ENCODE measurements at regions not wholly inside any gene's neighbourhood (a gene's known extent, or its start where the extent isn't known, plus 50 kb on each side); places are given as distances from the start of the nearest gene placed in this dataset.

- no peak for DNase-seq (ENCODE audit: low spot score)
Measured at GRCh38 chr21:43302769-43303168, 124.2 kb downstream of the SIK1 start.

DNA sequence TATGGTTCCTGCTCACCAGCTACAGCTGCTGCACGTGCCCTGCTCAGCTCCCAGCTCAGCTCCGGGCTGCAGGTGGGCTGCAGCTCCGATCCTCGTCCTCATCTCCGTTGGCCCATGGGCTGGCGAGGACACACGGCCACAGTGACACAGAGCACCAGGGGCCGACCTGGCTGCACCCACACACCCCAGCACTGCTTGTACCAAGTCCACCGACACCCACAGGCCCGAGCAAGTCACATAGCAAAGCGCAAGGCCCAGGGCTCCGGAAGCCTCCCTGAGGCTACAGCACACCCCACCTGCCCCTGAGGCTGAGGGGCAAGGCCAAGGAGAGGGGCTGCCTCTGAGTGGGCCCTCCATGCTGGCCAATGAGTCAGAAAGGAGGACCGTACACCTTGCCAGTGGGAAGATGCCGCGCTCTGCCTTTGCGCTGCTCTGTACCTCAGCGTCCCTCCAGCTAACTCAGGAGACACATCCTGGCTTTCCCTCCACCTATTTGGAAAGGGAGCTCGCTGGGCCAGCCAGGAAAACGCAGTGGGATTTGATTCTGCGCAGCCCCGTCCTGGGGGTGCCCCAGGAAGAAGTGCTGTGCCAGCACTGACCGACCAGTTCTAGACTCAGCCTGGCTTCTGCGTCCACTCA, 124.8 kb downstream of the SIK1 start:
- no peak for DNase-seq (ENCODE audit: low spot score)

DNA sequence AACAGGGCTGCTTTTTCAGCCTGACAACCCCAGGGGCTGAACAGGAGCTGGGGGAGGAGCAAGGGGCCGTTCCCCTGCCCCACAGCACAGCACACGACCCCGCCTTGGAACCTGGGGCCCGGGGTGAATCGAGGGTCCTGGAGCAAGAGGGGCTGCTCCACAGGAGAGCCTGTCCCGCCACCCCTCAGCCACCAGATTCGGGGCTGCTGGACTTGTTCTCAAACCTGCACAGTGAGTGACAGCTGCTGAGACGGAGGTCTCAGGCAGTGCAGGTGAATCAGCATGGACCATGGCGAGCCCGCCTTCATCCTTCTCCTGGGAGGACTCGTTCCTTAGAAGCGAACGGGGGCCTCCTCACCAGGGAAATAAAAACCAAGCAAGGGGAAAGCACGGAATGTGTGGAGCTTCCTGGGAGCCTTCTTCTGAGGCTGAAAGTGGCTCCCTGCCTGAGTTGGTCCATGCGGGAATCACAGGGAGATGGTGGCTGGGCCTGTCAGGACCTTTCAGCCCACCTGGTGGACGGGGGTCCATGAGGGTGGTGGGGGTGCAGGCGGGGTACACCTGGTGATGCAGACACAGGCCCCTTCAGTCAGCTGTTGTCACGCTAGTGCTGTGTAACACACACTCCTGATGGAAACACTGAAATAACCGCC, 125.4 kb downstream of the SIK1 start:
- DNase-seq (ENCODE audit: low spot score): no peak

GRCh38 chr21:43300496-43301408, 126.2 kb downstream of the SIK1 start:
- no peak for DNase-seq (ENCODE audit: low spot score)

GRCh38 chr21:43299441-43300277, 127.3 kb downstream of the SIK1 start:
- DNase-seq (ENCODE audit: low spot score): no peak

DNA sequence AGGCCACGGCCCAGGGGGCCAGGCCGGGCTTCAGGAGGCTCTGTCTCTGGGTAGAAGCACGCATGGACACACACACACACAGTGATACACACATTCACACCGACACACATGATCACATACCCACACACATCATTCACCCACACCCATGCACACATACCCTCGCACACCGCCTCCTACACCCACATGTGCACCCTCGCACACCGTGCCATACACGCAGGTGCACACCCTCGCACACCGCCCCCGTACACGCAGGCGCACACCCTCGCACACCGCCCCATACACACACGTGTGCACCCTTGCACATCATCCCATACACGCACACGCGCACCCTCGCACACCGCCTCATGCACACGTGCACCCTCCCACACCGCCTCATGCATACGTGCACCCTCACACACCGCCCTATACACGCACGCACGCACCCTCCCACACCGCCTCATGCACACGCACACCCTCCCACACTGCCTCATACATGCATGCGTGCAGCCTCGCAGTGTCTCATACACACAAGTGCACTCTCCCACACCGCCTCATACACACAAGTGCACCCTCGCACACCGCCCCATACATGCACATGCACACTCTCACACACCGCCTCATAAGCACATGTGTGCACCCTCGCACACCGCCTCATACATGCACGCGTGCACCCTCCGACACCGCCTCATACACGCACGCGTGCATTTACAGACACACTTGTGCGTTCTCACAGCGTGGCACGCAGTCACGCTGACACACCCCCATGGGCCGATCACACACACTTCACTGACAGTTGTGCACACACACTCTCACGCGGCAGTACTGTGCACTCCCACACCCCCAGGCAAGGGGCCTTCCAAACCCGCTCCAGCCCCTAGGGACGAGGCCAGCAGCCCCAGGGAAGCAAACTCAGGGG, 128.1 kb downstream of the SIK1 start:
- no peak for DNase-seq (ENCODE audit: low spot score)

GRCh38 chr21:43297989-43298388, 128.9 kb downstream of the SIK1 start:
- no peak for DNase-seq (ENCODE audit: low spot score)

DNA sequence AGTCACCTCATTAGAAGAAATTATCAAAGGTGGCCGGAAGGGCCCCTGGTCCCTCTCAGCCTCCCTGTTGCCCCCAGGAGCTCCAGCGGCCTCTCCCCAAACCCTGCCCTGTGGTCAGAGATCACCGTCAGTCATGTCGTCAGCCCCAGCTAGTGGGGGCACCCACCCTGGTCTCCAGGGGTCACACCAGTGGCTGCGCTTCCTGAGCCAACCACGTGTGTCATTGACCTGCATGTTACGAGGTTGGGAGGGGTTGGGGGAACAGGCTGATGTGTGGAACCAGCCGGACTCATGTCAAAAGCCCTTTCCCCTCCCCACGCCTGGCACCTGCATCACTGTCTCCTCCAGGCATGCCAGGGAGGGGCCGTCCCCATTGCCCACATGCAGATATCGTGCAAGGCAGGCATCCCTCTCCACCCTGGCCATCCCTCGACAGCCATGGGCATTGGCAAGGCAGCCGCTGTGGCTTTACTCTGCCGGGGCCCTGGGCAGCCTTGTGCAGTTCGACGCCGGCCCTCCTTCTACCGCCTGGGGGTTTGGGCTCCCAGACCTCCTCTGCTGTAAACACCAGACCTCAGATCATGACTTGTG, 128.7 kb downstream of the CRYAA start:
- DNase-seq (ENCODE audit: low spot score): no peak

GRCh38 chr21:43295066-43295958, 126.5 kb downstream of the CRYAA start:
- peak; percentile 86 for DNase-seq (ENCODE audit: low spot score)

DNA sequence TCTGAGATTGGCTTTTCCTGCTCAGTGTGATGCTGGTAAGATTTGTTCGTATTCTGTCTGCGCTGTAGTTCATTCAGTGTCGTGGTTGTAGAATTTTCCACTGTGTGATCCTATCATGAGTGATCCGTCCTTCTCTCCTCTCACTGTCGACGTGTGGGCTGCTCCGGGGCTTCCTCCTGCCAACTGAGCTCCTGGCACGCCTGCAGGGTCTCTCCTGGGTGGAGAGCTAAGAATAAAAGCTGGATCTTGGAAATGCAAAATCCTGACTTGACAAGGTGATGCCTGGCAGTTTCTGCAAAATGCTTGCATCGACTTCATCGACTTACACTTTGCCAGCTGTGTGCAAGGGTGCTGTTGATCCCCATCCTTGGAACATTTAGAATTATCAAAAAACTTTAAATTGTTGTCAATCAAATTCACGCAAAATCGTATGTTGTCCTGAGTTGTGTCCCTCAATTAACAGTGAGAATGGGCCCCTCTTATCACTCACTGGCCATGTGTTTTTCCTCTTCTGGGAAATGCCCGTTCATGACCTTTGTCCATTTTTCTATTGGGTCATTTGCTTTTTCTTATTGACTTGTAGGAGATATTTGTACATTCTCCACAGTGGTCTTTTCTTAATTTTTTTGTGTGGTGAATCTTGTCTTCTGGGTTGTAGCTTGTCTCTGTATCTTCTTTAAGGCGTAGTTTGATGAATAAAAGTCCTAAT, 125.5 kb downstream of the CRYAA start:
- DNase-seq (ENCODE audit: low spot score): no peak

GRCh38 chr21:43292866-43293142, 124.0 kb downstream of the CRYAA start:
- DNase-seq (ENCODE audit: low spot score): no peak

- no peak for DNase-seq (ENCODE audit: low spot score)
Measured at GRCh38 chr21:43292041-43292865, 123.4 kb downstream of the CRYAA start.

GRCh38 chr21:43291347-43291950, 122.6 kb downstream of the CRYAA start:
- no peak for DNase-seq (ENCODE audit: low spot score)

GRCh38 chr21:43290421-43291346, 121.9 kb downstream of the CRYAA start:
- DNase-seq (ENCODE audit: low spot score): peak; percentile 89

- no peak for DNase-seq (ENCODE audit: low spot score)
Measured at GRCh38 chr21:43289966-43290365, 121.2 kb downstream of the CRYAA start.

- DNase-seq (ENCODE audit: low spot score): no peak
Measured at GRCh38 chr21:43289442-43289841, 120.6 kb downstream of the CRYAA start.
